PC-9 (cell line): ENCODE measurements at regions not wholly inside any gene's neighbourhood (a gene's known extent, or its start where the extent isn't known, plus 50 kb on each side); places are given as distances from the start of the nearest gene placed in this dataset.

Experiments used
- BruUV-seq: library from RNA; stranded (reverse); fragments of 400-500 nt; replicated peaks from 2 replicates; lab custom pipeline; 2021; lab: Mats Ljungman, UMichigan
- CTCF ChIA-PET: fragments of 300-600 bp; sonication (Branson Sonifier 250); formaldehyde crosslinking; loops from one replicate; lab custom pipeline; 2022; ENCODE audit warnings: antibody characterized with exemption; lab: Charles Lee
- POLR2A ChIA-PET: fragments of 300-600 bp; sonication (Branson Sonifier 250); formaldehyde crosslinking; loops from one replicate; lab custom pipeline; 2022; ENCODE audit warnings: antibody characterized with exemption; ENCODE audit not compliant: unreplicated experiment; lab: Charles Lee
- DNase-seq, 2 experiments: peaks; one replicate each; pipeline versions ENCODE4 v3.0.0 to v3.0.0-alpha.2; 2015 to 2022; ENCODE audit warnings: mixed read lengths in 1 of 2
- H2AFZ ChIP-seq: fragments of 200-600 bp; sonication (generic); 2 replicates; pipeline ENCODE4 v1.8.1; 2017; ENCODE audit warnings: antibody characterized with exemption
- H3F3A ChIP-seq: fragments of 200-600 bp; sonication (generic); 2 replicates; pipeline ENCODE4 v1.8.1; 2017; ENCODE audit warnings: antibody characterized with exemption, mild to moderate bottlenecking, low read depth; ENCODE audit not compliant: insufficient read depth
- H3K27ac ChIP-seq: fragments of 200-600 bp; sonication (generic); 2 replicates; pipeline ENCODE4 v1.6.1; 2016; ENCODE audit warnings: mixed run types
- H3K27me3 ChIP-seq: fragments of 200-600 bp; sonication (generic); 2 replicates; pipeline ENCODE4 v1.6.1; 2016; ENCODE audit warnings: low read depth, mixed run types; ENCODE audit not compliant: insufficient read depth
- H3K36me3 ChIP-seq: fragments of 200-600 bp; sonication (generic); 2 replicates; pipeline ENCODE4 v1.6.1; 2016; ENCODE audit warnings: low read depth, mixed run types
- H3K4me1 ChIP-seq: fragments of 200-600 bp; sonication (generic); replicated peaks from 2 replicates; pipeline ENCODE4 v1.6.1; 2016; ENCODE audit warnings: mixed run types; ENCODE audit not compliant: insufficient read depth
- H3K4me2 ChIP-seq: fragments of 200-600 bp; sonication (generic); 2 replicates; pipeline ENCODE4 v1.6.1; 2017; ENCODE audit warnings: mixed run types
- H3K4me3 ChIP-seq: fragments of 200-600 bp; sonication (generic); 2 replicates; pipeline ENCODE4 v1.6.1; 2016; ENCODE audit warnings: mixed run types
- H3K79me2 ChIP-seq: fragments of 200-600 bp; sonication (generic); 2 replicates; pipeline ENCODE4 v1.6.1; 2017; ENCODE audit warnings: low read depth, mixed run types
- H3K9me2 ChIP-seq: fragments of 200-600 bp; sonication (generic); 2 replicates; pipeline ENCODE4 v1.8.1; 2017; ENCODE audit warnings: mild to moderate bottlenecking; ENCODE audit not compliant: insufficient read depth
- H3K9me3 ChIP-seq: fragments of 200-600 bp; sonication (generic); 2 replicates; pipeline ENCODE4 v1.8.1; 2016; ENCODE audit warnings: low read depth; ENCODE audit not compliant: insufficient read depth
- H4K20me1 ChIP-seq: fragments of 200-600 bp; sonication (generic); 2 replicates; pipeline ENCODE4 v1.8.1; 2017; ENCODE audit not compliant: insufficient read depth
- CTCF ChIP-seq: fragments of 200-600 bp; sonication (generic); conservative IDR thresholded peaks from 2 replicates; pipeline ENCODE4 v1.6.1; 2017; ENCODE audit warnings: mixed run types, antibody characterized with exemption, mild to moderate bottlenecking, moderate library complexity
- EZH2 ChIP-seq: fragments of 200-600 bp; sonication (generic); IDR thresholded peaks from 2 replicates; pipeline ENCODE4 v1.8.0; 2017; ENCODE audit warnings: antibody characterized with exemption, low read depth
- intact Hi-C: fragments of 100-400 bp; cut with micrococcal nuclease; formaldehyde crosslinking; loops from one replicate; pipeline ENCODE4 v1.10.0; 2022; ENCODE audit not compliant: unreplicated experiment

- Histone ChIP-seq H3K4me1 (no peaks in the 10 kb centered on the region), H3K9me2 (no peaks in the 10 kb centered on the region), H3K4me3 (no peak overlapping the region), H3K36me3 (no peaks in the 10 kb centered on the region), H3K79me2 (no peaks in the 10 kb centered on the region), H3K9me3 (no peaks in the 10 kb centered on the region), H3F3A (no peaks in the 10 kb centered on the region), H3K27ac (no peak overlapping the region), H3K4me2 (no peak overlapping the region), H2AFZ (no peak overlapping the region), H4K20me1 (no peaks in the 10 kb centered on the region), H3K27me3 (no peaks in the 10 kb centered on the region)
- intact Hi-C loops = no loop called here
- POLR2A ChIA-PET = no interaction called here
- TF ChIP-seq EZH2 (no peak), CTCF (no peak)
- CTCF ChIA-PET = interaction anchor here (0.6 kb wide), 1 partner anchor 1774 kb away, joined by 5 read pairs; no protein-coding TSS in a partner anchor
- no peak for DNase-seq
- BruUV-seq = no TSS peak
These were observed 1609.1 kb downstream of the C4orf33 start for GRCh38 chr4:130705023-130705422.

DNA sequence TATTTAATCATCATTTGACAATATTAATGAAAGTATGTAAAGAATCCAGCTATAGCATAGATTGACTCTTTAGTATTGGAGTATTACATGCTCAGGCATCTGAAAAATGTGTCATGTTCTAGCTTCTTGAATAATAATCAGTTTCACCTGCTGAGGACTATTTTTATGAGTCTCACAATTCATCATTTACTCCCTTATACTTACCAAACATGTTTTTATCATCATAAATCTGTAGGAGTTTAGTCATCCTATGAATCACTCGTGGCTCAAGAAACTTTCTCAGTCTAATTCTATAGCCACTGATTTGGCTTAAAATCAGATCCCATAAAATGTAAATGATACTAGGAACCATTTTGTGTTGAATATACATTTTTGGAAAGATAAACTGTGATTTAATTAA, 1616.1 kb downstream of the C4orf33 start:
- Histone ChIP-seq H3K79me2 (no peaks in the 10 kb centered on the region), H3K36me3 (no peaks in the 10 kb centered on the region), H4K20me1 (no peaks in the 10 kb centered on the region), H2AFZ (no peak overlapping the region), H3F3A (no peaks in the 10 kb centered on the region), H3K27ac (no peak overlapping the region), H3K9me3 (no peaks in the 10 kb centered on the region), H3K4me2 (no peak overlapping the region), H3K9me2 (no peaks in the 10 kb centered on the region), H3K27me3 (no peaks in the 10 kb centered on the region), H3K4me1 (no peaks in the 10 kb centered on the region), H3K4me3 (no peak overlapping the region)
- BruUV-seq = no TSS peak
- intact Hi-C loops = no loop called here
- CTCF ChIA-PET = no interaction called here
- TF ChIP-seq EZH2 (no peak), CTCF (no peak)
- POLR2A ChIA-PET = no interaction called here
- DNase-seq = peak in 1 of 2 experiments; percentile 56

- H3F3A ChIP-seq = no peaks in the 10 kb centered on the region
- ChIA-PET POLR2A (no interaction called here), CTCF (no interaction called here)
- no peak for DNase-seq
- H3K4me1 ChIP-seq = no peaks in the 10 kb centered on the region
- H3K9me2 ChIP-seq = no peaks in the 10 kb centered on the region
- H3K27me3 ChIP-seq = no peaks in the 10 kb centered on the region
- intact Hi-C loops = no loop called here
- TF ChIP-seq EZH2 (no peak), CTCF (no peak)
- H2AFZ ChIP-seq = no peak overlapping the region
- H4K20me1 ChIP-seq = no peaks in the 10 kb centered on the region
- no peak overlapping the region for H3K27ac ChIP-seq
- H3K36me3 ChIP-seq = no peaks in the 10 kb centered on the region
- H3K4me2 ChIP-seq = no peak overlapping the region
- H3K79me2 ChIP-seq = no peaks in the 10 kb centered on the region
- H3K9me3 ChIP-seq = no peaks in the 10 kb centered on the region
- H3K4me3 ChIP-seq = no peak overlapping the region
- BruUV-seq = no TSS peak
These were observed 1618.1 kb downstream of the C4orf33 start for GRCh38 chr4:130714006-130714405.
